Esophagus (tissue), 2 donors: ENCODE measurements at regions not wholly inside any gene's neighbourhood (a gene's known extent, or its start where the extent isn't known, plus 50 kb on each side); places are given as distances from the start of the nearest gene placed in this dataset.
"Not testable (repeated sequence)": the region's sequence is repeated elsewhere in the genome, so short reads cannot be mapped to it uniquely, and the experiment has no call there.

Source experiments
- H3K27ac ChIP-seq, 2 donors: one replicate each; pipeline ENCODE4 v1.5.1; 2013; ENCODE audit warnings: low read depth in 2 of 2, mild to moderate bottlenecking in 2 of 2, inconsistent platforms in 1 of 2, low read length in 1 of 2, moderate library complexity in 1 of 2
- H3K27me3 ChIP-seq, 2 donors: one replicate each; pipeline ENCODE4 v1.6.1; 2013; ENCODE audit warnings: low read length in 2 of 2, control low read depth in 1 of 2, mild to moderate bottlenecking in 1 of 2; ENCODE audit not compliant: insufficient read depth in 2 of 2, control insufficient read depth in 1 of 2
- H3K36me3 ChIP-seq, 2 donors: one replicate each; pipeline ENCODE4 v1.6.1; 2013; ENCODE audit warnings: low read length in 1 of 2; ENCODE audit not compliant: control insufficient read depth in 2 of 2, insufficient read depth in 2 of 2
- H3K4me1 ChIP-seq, 2 donors: one replicate each; pipeline ENCODE4 v1.6.1; 2013; ENCODE audit warnings: low read length in 1 of 2; ENCODE audit not compliant: control insufficient read depth in 2 of 2, insufficient read depth in 2 of 2
- H3K4me3 ChIP-seq, 2 donors: one replicate each; pipeline ENCODE4 v1.5.1; 2013; ENCODE audit warnings: low read length in 2 of 2, mild to moderate bottlenecking in 2 of 2, low read depth in 1 of 2, moderate library complexity in 1 of 2
- H3K9me3 ChIP-seq, 2 donors: one replicate each; pipeline ENCODE4 v1.6.1; 2013; ENCODE audit warnings: mild to moderate bottlenecking in 2 of 2, low read depth in 1 of 2, low read length in 1 of 2, moderate library complexity in 1 of 2; ENCODE audit not compliant: control insufficient read depth in 2 of 2, insufficient read depth in 1 of 2
- WGBS, 2 donors: extraction: QIAGEN DNeasy Blood & Tissue Kit; methylation state at CpG; one replicate each; pipeline ENCODE4 v1.1.7; 2013; 5-methylcytosine and 5-hydroxymethylcytosine counted together
- donor health status: healthy with polysubstance abuse.
- donor health status: Bipolar disorder and iron deficiency.

GRCh38 chr9:110005521-110005920 lies 202.4 kb downstream of the C9orf152 start:
- 69 to 75% methylated on average over 5 to 8 of the region's 8 CpGs for WGBS, 2 donors
- not testable (repeated sequence) for H3K4me3 ChIP-seq, H3K4me1 ChIP-seq, H3K9me3 ChIP-seq, H3K36me3 ChIP-seq, H3K27ac ChIP-seq, H3K27me3 ChIP-seq

- Histone ChIP-seq H3K27me3 (no peaks in the 10 kb centered on the region), H3K4me3 (no peak overlapping the region), H3K36me3 (no peaks in the 10 kb centered on the region), H3K9me3 (no peaks in the 10 kb centered on the region), H3K4me1 (no peaks in the 10 kb centered on the region), H3K27ac (no peak overlapping the region)
- 77 to 83% methylated on average over 2 of the region's 2 CpGs for WGBS, 2 donors
These were observed 201.3 kb downstream of the C9orf152 start for GRCh38 chr9:110006657-110007056.

- Histone ChIP-seq H3K4me1 (no peaks in the 10 kb centered on the region), H3K27me3 (no peaks in the 10 kb centered on the region), H3K36me3 (no peaks in the 10 kb centered on the region), H3K9me3 (no peaks in the 10 kb centered on the region), H3K4me3 (no peak overlapping the region), H3K27ac (no peak overlapping the region)
- WGBS, 2 donors, result 78 to 91% methylated on average over 3 of the region's 3 CpGs
These were observed 200.3 kb downstream of the C9orf152 start for GRCh38 chr9:110007477-110008270.

GRCh38 chr9:110008663-110009062 lies 199.3 kb downstream of the C9orf152 start:
- Histone ChIP-seq H3K4me3 (no peak overlapping the region), H3K27me3 (no peaks in the 10 kb centered on the region), H3K36me3 (no peaks in the 10 kb centered on the region), H3K27ac (no peak overlapping the region), H3K9me3 (no peaks in the 10 kb centered on the region), H3K4me1 (no peaks in the 10 kb centered on the region)
- WGBS, 2 donors, result 91 to 94% methylated on average over 1 of the region's 1 CpG

- WGBS, 2 donors, result 86 to 89% methylated on average over 12 of the region's 12 CpGs
- Histone ChIP-seq H3K9me3 (no peaks in the 10 kb centered on the region), H3K4me3 (no peak overlapping the region), H3K36me3 (no peaks in the 10 kb centered on the region), H3K27me3 (no peaks in the 10 kb centered on the region), H3K27ac (no peak overlapping the region), H3K4me1 (no peaks in the 10 kb centered on the region)
These were observed 196.2 kb downstream of the C9orf152 start for GRCh38 chr9:110011628-110012320.

- Histone ChIP-seq H3K27ac (no peak overlapping the region), H3K4me1 (no peaks in the 10 kb centered on the region), H3K4me3 (no peak overlapping the region), H3K27me3 (no peaks in the 10 kb centered on the region), H3K36me3 (no peaks in the 10 kb centered on the region), H3K9me3 (no peaks in the 10 kb centered on the region)
- whole genome bisulfite sequencing, 2 donors, result 75 to 88% methylated on average over 1 of the region's 1 CpG
These were observed 194.9 kb downstream of the C9orf152 start for GRCh38 chr9:110013064-110013463.

- Histone ChIP-seq H3K36me3 (no peaks in the 10 kb centered on the region), H3K27me3 (no peaks in the 10 kb centered on the region), H3K27ac (no peak overlapping the region), H3K4me1 (no peaks in the 10 kb centered on the region), H3K4me3 (no peak overlapping the region), H3K9me3 (no peaks in the 10 kb centered on the region)
- 57 to 60% methylated on average over 5 of the region's 5 CpGs for WGBS, 2 donors
These were observed 192.2 kb downstream of the C9orf152 start for GRCh38 chr9:110015759-110016158.

- Histone ChIP-seq H3K36me3 (no peaks in the 10 kb centered on the region), H3K4me3 (no peak overlapping the region), H3K27me3 (no peaks in the 10 kb centered on the region), H3K4me1 (no peaks in the 10 kb centered on the region), H3K9me3 (no peaks in the 10 kb centered on the region), H3K27ac (no peak overlapping the region)
- WGBS, 2 donors, result 84 to 86% methylated on average over 2 of the region's 2 CpGs
These were observed 191.6 kb downstream of the C9orf152 start for GRCh38 chr9:110016340-110016739.

GRCh38 chr9:110020216-110020615 lies 187.7 kb downstream of the C9orf152 start:
- not testable (repeated sequence) for H3K36me3 ChIP-seq, H3K27ac ChIP-seq, H3K4me1 ChIP-seq, H3K27me3 ChIP-seq, H3K9me3 ChIP-seq, H3K4me3 ChIP-seq
- WGBS, 2 donors, result 69 to 70% methylated on average over 4 of the region's 4 CpGs

GRCh38 chr9:110021891-110022290 lies 186.1 kb downstream of the C9orf152 start:
- WGBS, 2 donors, result 60 to 63% methylated on average over 2 of the region's 2 CpGs
- no peaks in the 10 kb centered on the region for H3K4me1 ChIP-seq
- H3K27me3 ChIP-seq, result no peaks in the 10 kb centered on the region
- no peaks in the 10 kb centered on the region for H3K36me3 ChIP-seq
- H3K27ac ChIP-seq, result no peak overlapping the region
- no peaks in the 10 kb centered on the region for H3K9me3 ChIP-seq
- H3K4me3 ChIP-seq, result no peak overlapping the region
